Skeletal muscle cell (primary cell): ENCODE measurements at regions not wholly inside any gene's neighbourhood (a gene's known extent, or its start where the extent isn't known, plus 50 kb on each side); places are given as distances from the start of the nearest gene placed in this dataset.

Experiments
- DNase-seq: peaks from one replicate; pipeline ENCODE4 v3.0.0-alpha.2; 2010; ENCODE audit warnings: low read depth
- H3K4me3 ChIP-seq: 2 replicates; pipeline ENCODE4 v1.5.1; 2011; ENCODE audit warnings: low read depth, mild to moderate bottlenecking, control low read depth, low read length, moderate library complexity

- H3K4me3 ChIP-seq = no peak overlapping the region
- DNase-seq = no peak
Observed at GRCh38 chr3:56986347-56986746, 74.1 kb upstream of the SPATA12 start.

GRCh38 chr3:56985878-56986277 is 74.6 kb upstream of the SPATA12 start:
- DNase-seq = no peak
- no peak overlapping the region for H3K4me3 ChIP-seq

- H3K4me3 ChIP-seq = no peak overlapping the region
- DNase-seq = no peak
Observed at GRCh38 chr3:56985460-56985859, 75.0 kb upstream of the SPATA12 start.

GRCh38 chr3:56983427-56983826 is 77.0 kb upstream of the SPATA12 start:
- DNase-seq = no peak
- no peak overlapping the region for H3K4me3 ChIP-seq

GRCh38 chr3:56981445-56982230 is 78.8 kb upstream of the SPATA12 start:
- DNase-seq = no peak
- no peak overlapping the region for H3K4me3 ChIP-seq

GRCh38 chr3:56980798-56981390 is 79.6 kb upstream of the SPATA12 start:
- DNase-seq = peak; percentile 97
- H3K4me3 ChIP-seq = no peak overlapping the region

GRCh38 chr3:56980243-56980642 is 80.2 kb upstream of the SPATA12 start:
- no peak overlapping the region for H3K4me3 ChIP-seq
- no peak for DNase-seq

- DNase-seq = no peak
- H3K4me3 ChIP-seq = no peak overlapping the region
Observed at GRCh38 chr3:56979791-56980190, 80.7 kb upstream of the SPATA12 start.

GRCh38 chr3:56977561-56977889 is 82.9 kb upstream of the SPATA12 start:
- H3K4me3 ChIP-seq = no peak overlapping the region
- no peak for DNase-seq

- DNase-seq = peak; percentile 58
- H3K4me3 ChIP-seq = no peak overlapping the region
Observed at GRCh38 chr3:56976651-56977560, 83.6 kb upstream of the SPATA12 start.

GRCh38 chr3:56975567-56975966 is 84.9 kb upstream of the SPATA12 start:
- DNase-seq = no peak
- H3K4me3 ChIP-seq = no peak overlapping the region

- H3K4me3 ChIP-seq = no peak overlapping the region
- no peak for DNase-seq
Observed at GRCh38 chr3:56974247-56974930, 86.1 kb upstream of the SPATA12 start.

GRCh38 chr3:56971816-56972215 is 88.6 kb upstream of the SPATA12 start:
- DNase-seq = no peak
- H3K4me3 ChIP-seq = no peak overlapping the region

- no peak overlapping the region for H3K4me3 ChIP-seq
- DNase-seq = no peak
Observed at GRCh38 chr3:56971261-56971660, 89.2 kb upstream of the SPATA12 start.

- no peak for DNase-seq
Observed at GRCh38 chr3:56970461-56970879, 90.0 kb upstream of the SPATA12 start.

GRCh38 chr3:56969851-56970250 is 90.6 kb upstream of the SPATA12 start:
- no peak for DNase-seq
- H3K4me3 ChIP-seq = no peak overlapping the region

More at GRCh38 chr3:56970461-56970879, 90.0 kb upstream of the SPATA12 start:
- H3K4me3 ChIP-seq = no peak overlapping the region

GRCh38 chr3:56966509-56966908 is 94.0 kb upstream of the SPATA12 start:
- no peak overlapping the region for H3K4me3 ChIP-seq
- no peak for DNase-seq

- no peak for DNase-seq
- no peak overlapping the region for H3K4me3 ChIP-seq
Observed at GRCh38 chr3:56966104-56966503, 94.4 kb upstream of the SPATA12 start.

- no peak overlapping the region for H3K4me3 ChIP-seq
- DNase-seq = no peak
Observed at GRCh38 chr3:56962922-56963321, 97.5 kb upstream of the SPATA12 start.

GRCh38 chr3:56962206-56962605 is 98.3 kb upstream of the SPATA12 start:
- H3K4me3 ChIP-seq = no peak overlapping the region
- no peak for DNase-seq
